ENCODE measurements at regions not wholly inside any gene's neighbourhood (a gene's known extent, or its start where the extent isn't known, plus 50 kb on each side); places are given as distances from the start of the nearest gene placed in this dataset.

- TF ChIP-seq, protein P1, sequence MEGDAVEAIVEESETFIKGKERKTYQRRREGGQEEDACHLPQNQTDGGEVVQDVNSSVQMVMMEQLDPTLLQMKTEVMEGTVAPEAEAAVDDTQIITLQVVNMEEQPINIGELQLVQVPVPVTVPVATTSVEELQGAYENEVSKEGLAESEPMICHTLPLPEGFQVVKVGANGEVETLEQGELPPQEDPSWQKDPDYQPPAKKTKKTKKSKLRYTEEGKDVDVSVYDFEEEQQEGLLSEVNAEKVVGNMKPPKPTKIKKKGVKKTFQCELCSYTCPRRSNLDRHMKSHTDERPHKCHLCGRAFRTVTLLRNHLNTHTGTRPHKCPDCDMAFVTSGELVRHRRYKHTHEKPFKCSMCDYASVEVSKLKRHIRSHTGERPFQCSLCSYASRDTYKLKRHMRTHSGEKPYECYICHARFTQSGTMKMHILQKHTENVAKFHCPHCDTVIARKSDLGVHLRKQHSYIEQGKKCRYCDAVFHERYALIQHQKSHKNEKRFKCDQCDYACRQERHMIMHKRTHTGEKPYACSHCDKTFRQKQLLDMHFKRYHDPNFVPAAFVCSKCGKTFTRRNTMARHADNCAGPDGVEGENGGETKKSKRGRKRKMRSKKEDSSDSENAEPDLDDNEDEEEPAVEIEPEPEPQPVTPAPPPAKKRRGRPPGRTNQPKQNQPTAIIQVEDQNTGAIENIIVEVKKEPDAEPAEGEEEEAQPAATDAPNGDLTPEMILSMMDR (conservative IDR thresholded peaks at IDR 0.05; ENCODE audit: low read depth, low read length), result no peak
These were observed 191.0 kb upstream of the NBEA start for GRCh38 chr13:34751044-34751443.

DNA sequence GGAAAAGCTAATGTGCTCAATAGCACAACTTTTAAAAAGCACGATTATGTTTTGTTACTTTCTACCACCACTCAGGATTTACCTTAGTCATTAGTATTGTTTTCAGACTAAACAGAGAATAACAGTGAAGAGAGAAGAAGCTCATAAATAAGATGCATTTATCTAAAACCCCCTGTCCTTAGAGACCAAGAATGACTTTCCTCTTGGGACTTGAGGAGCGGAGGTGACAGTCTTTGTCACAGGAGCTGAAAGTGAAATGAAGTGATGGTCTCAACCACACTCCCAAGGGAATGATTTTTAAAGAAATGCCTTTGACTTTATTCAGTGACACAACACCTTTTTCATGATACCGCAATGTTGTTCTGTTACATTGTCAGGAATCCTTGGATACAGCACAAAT lies 190.6 kb upstream of the NBEA start:
- no peak for DNase-seq (ENCODE audit: low read depth)
- TF ChIP-seq, protein P1 (conservative IDR thresholded peaks at IDR 0.05; ENCODE audit: low read depth, low read length), result no peak
- H3K4me3 ChIP-seq (ENCODE audit: low read depth, low read length), result no peak overlapping the region

More at GRCh38 chr13:34751044-34751443, 191.0 kb upstream of the NBEA start:
- no peak for DNase-seq (ENCODE audit: low read depth)
- H3K4me3 ChIP-seq (ENCODE audit: low read depth, low read length), result no peak overlapping the region

DNA sequence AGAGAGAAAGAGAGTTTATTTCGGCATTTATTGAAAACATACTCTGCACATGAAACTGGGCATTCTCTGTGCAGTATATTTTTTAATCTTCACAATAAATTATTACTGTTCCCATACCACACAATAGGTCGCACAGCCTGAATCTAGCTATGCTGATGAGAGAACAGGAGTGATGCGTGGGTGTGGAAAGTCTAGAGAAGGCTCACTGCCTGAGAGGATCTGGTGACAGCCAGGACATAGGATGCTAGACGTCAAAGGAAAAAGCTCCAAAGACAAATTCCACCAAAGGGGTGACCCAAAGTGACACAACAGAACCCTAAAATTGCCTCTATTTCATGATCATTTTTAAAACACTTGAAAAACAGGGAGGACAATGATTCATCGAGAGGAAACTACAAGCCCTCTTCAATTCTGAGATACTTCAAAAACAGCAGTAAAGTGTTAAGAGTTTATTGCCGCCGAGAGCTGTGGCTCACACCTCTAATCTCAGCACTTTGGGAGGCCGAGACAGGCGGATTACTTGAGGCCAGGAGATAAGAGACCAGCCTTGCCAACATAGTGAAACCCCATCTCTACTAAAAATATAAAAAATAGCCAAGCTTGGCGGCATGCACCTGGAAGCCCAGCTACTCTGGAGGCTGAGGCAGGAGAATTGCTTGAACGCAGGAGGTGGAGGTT lies 189.6 kb upstream of the NBEA start:
- DNase-seq (ENCODE audit: low read depth), result no peak
- TF ChIP-seq, protein P1 (conservative IDR thresholded peaks at IDR 0.05; ENCODE audit: low read depth, low read length), result no peak
- H3K4me3 ChIP-seq (ENCODE audit: low read depth, low read length), result no peak overlapping the region

- DNase-seq (ENCODE audit: low read depth), result no peak
- TF ChIP-seq, protein P1 (conservative IDR thresholded peaks at IDR 0.05; ENCODE audit: low read depth, low read length), result no peak
- no peak overlapping the region for H3K4me3 ChIP-seq (ENCODE audit: low read depth, low read length)
These were observed 185.9 kb upstream of the NBEA start for GRCh38 chr13:34756136-34756535.

- DNase-seq (ENCODE audit: low read depth), result no peak
- no peak overlapping the region for H3K4me3 ChIP-seq (ENCODE audit: low read depth, low read length)
- TF ChIP-seq, protein P1 (conservative IDR thresholded peaks at IDR 0.05; ENCODE audit: low read depth, low read length), result no peak
These were observed 185.5 kb upstream of the NBEA start for GRCh38 chr13:34756572-34756971.

DNA sequence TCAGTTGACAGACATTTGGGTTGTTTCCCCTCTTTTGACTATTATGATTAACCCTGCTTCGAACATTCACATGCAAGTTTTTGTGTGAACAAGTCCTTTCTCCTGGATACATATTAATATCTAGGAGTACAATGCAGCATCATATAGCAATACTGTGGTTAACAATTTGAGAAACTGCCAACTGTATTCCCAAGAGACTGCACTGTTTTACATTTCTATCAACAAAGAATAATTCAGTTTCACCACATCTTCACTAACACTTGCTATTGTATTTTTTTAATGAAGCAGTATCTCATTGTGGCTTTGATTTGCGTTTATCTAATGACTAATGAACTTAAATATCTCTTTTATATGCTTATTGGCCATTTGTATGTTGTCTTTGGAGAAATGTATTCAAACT lies 184.6 kb upstream of the NBEA start:
- TF ChIP-seq, protein P1 (conservative IDR thresholded peaks at IDR 0.05; ENCODE audit: low read depth, low read length), result no peak
- DNase-seq (ENCODE audit: low read depth), result no peak
- H3K4me3 ChIP-seq (ENCODE audit: low read depth, low read length), result no peak overlapping the region

- DNase-seq (ENCODE audit: low read depth), result no peak
- no peak overlapping the region for H3K4me3 ChIP-seq (ENCODE audit: low read depth, low read length)
- TF ChIP-seq, protein P1 (conservative IDR thresholded peaks at IDR 0.05; ENCODE audit: low read depth, low read length), result no peak
These were observed 183.4 kb upstream of the NBEA start for GRCh38 chr13:34758628-34759027.

Measured in choroid plexus epithelial cell (primary cell).